Small intestine (tissue), 7 donors: ENCODE measurements at regions not wholly inside any gene's neighbourhood (a gene's known extent, or its start where the extent isn't known, plus 50 kb on each side); places are given as distances from the start of the nearest gene placed in this dataset.
"Not testable (repeated sequence)": the region's sequence is repeated elsewhere in the genome, so short reads cannot be mapped to it uniquely, and the experiment has no call there.

ENCODE experiments used
- DNase-seq, 2 donors: peaks; one replicate each; pipeline versions ENCODE4 v3.0.0 to v3.0.0-alpha.2; 2013
- FAIRE-seq: peaks from 2 replicates; lab custom pipeline; 2012; peaks lifted over from hg19 to GRCh38; lab: Jason Lieb, UNC
- H3K27ac ChIP-seq, 3 donors: one replicate each; pipeline ENCODE4 v1.5.1; 2013; ENCODE audit warnings: low read length in 2 of 3, mild to moderate bottlenecking in 2 of 3, control low read depth in 1 of 3, inconsistent platforms in 1 of 3, low read depth in 1 of 3, moderate library complexity in 1 of 3
- H3K27me3 ChIP-seq, 3 donors: one replicate each; pipeline ENCODE4 v1.6.1; 2013; ENCODE audit warnings: low read length in 3 of 3, inconsistent platforms in 1 of 3; ENCODE audit not compliant: control insufficient read depth in 3 of 3, insufficient read depth in 3 of 3
- H3K36me3 ChIP-seq, 3 donors: one replicate each; pipeline ENCODE4 v1.6.1; 2013; ENCODE audit warnings: low read length in 3 of 3, inconsistent platforms in 1 of 3, low read depth in 1 of 3, mild to moderate bottlenecking in 1 of 3, moderate library complexity in 1 of 3; ENCODE audit not compliant: control insufficient read depth in 3 of 3, insufficient read depth in 2 of 3
- H3K4me1 ChIP-seq, 3 donors: one replicate each; pipeline ENCODE4 v1.6.1; 2013; ENCODE audit warnings: low read length in 2 of 3, inconsistent platforms in 1 of 3, low read depth in 1 of 3, mild to moderate bottlenecking in 1 of 3, moderate library complexity in 1 of 3; ENCODE audit not compliant: control insufficient read depth in 3 of 3, insufficient read depth in 2 of 3
- H3K4me3 ChIP-seq, 3 donors: one replicate each; pipeline ENCODE4 v1.5.1; 2013; ENCODE audit warnings: low read length in 3 of 3, control low read depth in 1 of 3, inconsistent platforms in 1 of 3, low read depth in 1 of 3, mild to moderate bottlenecking in 1 of 3, moderate library complexity in 1 of 3
- H3K9me3 ChIP-seq, 2 donors: one replicate each; pipeline ENCODE4 v1.6.1; 2013; ENCODE audit warnings: low read depth in 1 of 2, low read length in 1 of 2; ENCODE audit not compliant: control insufficient read depth in 2 of 2, insufficient read depth in 1 of 2
- WGBS, 3 donors: extraction: QIAGEN DNeasy Blood & Tissue Kit; methylation state at CpG; one replicate each; pipeline ENCODE4 v1.1.7; 2013; 5-methylcytosine and 5-hydroxymethylcytosine counted together
- donor health status: healthy with polysubstance abuse.
- donor health status: control.
- donor health status: control.
- donor health status: Bipolar disorder and iron deficiency.
- donor health status: healthy.

GRCh38 chr2:185424958-185425629, 313.5 kb upstream of the FSIP2 start:
- H3K27me3 ChIP-seq, FAIRE-seq, H3K27ac ChIP-seq, H3K4me3 ChIP-seq, H3K36me3 ChIP-seq, H3K9me3 ChIP-seq, H3K4me1 ChIP-seq: not testable (repeated sequence)
- 63 to 73% (median 71%) methylated on average over 30 to 33 of the region's 33 CpGs for WGBS, 3 donors
- DNase-seq, result peak in 1 of 2 donors; percentile 6

GRCh38 chr2:185428000-185428399, 310.6 kb upstream of the FSIP2 start:
- DNase-seq, result no peak
- FAIRE-seq, result no peak
- 43 to 78% (median 74%) methylated on average over 1 of the region's 1 CpG for WGBS, 3 donors
- no peaks in the 10 kb centered on the region for H3K36me3 ChIP-seq
- H3K27me3 ChIP-seq, result no peaks in the 10 kb centered on the region
- no peaks in the 10 kb centered on the region for H3K9me3 ChIP-seq
- no peak overlapping the region for H3K4me3 ChIP-seq
- no peaks in the 10 kb centered on the region for H3K4me1 ChIP-seq
- no peak overlapping the region for H3K27ac ChIP-seq

GRCh38 chr2:185433824-185434223, 304.8 kb upstream of the FSIP2 start:
- Histone ChIP-seq H3K4me1 (no peaks in the 10 kb centered on the region), H3K9me3 (no peaks in the 10 kb centered on the region), H3K36me3 (no peaks in the 10 kb centered on the region), H3K27me3 (no peaks in the 10 kb centered on the region), H3K27ac (no peak overlapping the region), H3K4me3 (no peak overlapping the region)
- no peak for FAIRE-seq
- DNase-seq, result no peak

- FAIRE-seq, result no peak
- H3K27ac ChIP-seq, result no peak overlapping the region
- DNase-seq, result no peak
- H3K4me3 ChIP-seq, result no peak overlapping the region
- H3K36me3 ChIP-seq, result no peaks in the 10 kb centered on the region
- H3K27me3 ChIP-seq, result no peaks in the 10 kb centered on the region
- H3K4me1 ChIP-seq, result no peaks in the 10 kb centered on the region
- H3K9me3 ChIP-seq, result no peaks in the 10 kb centered on the region
Measured at GRCh38 chr2:185436787-185437372, 301.7 kb upstream of the FSIP2 start.

GRCh38 chr2:185441486-185442005, 297.1 kb upstream of the FSIP2 start:
- Histone ChIP-seq H3K36me3 (no peaks in the 10 kb centered on the region), H3K27ac (no peak overlapping the region), H3K4me1 (no peaks in the 10 kb centered on the region), H3K9me3 (no peaks in the 10 kb centered on the region), H3K4me3 (no peak overlapping the region), H3K27me3 (no peaks in the 10 kb centered on the region)
- FAIRE-seq (no peak), DNase-seq (no peak)

- DNase-seq, result no peak
- H3K4me3 ChIP-seq, result no peak overlapping the region
- no peaks in the 10 kb centered on the region for H3K27me3 ChIP-seq
- no peaks in the 10 kb centered on the region for H3K36me3 ChIP-seq
- H3K9me3 ChIP-seq, result no peaks in the 10 kb centered on the region
- no peak overlapping the region for H3K27ac ChIP-seq
- WGBS, 3 donors, result 76 to 89% (median 79%) methylated on average over 2 of the region's 2 CpGs
- no peak for FAIRE-seq
- no peaks in the 10 kb centered on the region for H3K4me1 ChIP-seq
Measured at GRCh38 chr2:185456517-185456916, 282.1 kb upstream of the FSIP2 start.

- Histone ChIP-seq H3K4me3 (no peak overlapping the region), H3K27me3 (no peaks in the 10 kb centered on the region), H3K4me1 (no peaks in the 10 kb centered on the region), H3K9me3 (no peaks in the 10 kb centered on the region), H3K36me3 (no peaks in the 10 kb centered on the region), H3K27ac (no peak overlapping the region)
- WGBS, 3 donors, result 84 to 89% (median 88%) methylated on average over 3 of the region's 3 CpGs
- DNase-seq (no peak), FAIRE-seq (peak; percentile 15)
Measured at GRCh38 chr2:185463481-185463880, 275.1 kb upstream of the FSIP2 start.

GRCh38 chr2:185466915-185467314, 271.7 kb upstream of the FSIP2 start:
- Histone ChIP-seq H3K4me1 (no peaks in the 10 kb centered on the region), H3K27me3 (no peaks in the 10 kb centered on the region), H3K36me3 (no peaks in the 10 kb centered on the region), H3K27ac (no peak overlapping the region), H3K4me3 (no peak overlapping the region), H3K9me3 (no peaks in the 10 kb centered on the region)
- DNase-seq (no peak), FAIRE-seq (no peak)

- DNase-seq, result no peak
- Histone ChIP-seq H3K27ac (no peak overlapping the region), H3K4me3 (no peak overlapping the region), H3K36me3 (no peaks in the 10 kb centered on the region), H3K9me3 (peaks cover 0 to 7% of the 10 kb centered on the region in 2 donors), H3K4me1 (no peaks in the 10 kb centered on the region), H3K27me3 (no peaks in the 10 kb centered on the region)
- 45 to 64% (median 47%) methylated on average over 1 of the region's 1 CpG for WGBS, 3 donors
- FAIRE-seq, result no peak
Measured at GRCh38 chr2:185471441-185471840, 267.2 kb upstream of the FSIP2 start.
